GM19043 (cell line): ENCODE measurements at regions not wholly inside any gene's neighbourhood (a gene's known extent, or its start where the extent isn't known, plus 50 kb on each side); places are given as distances from the start of the nearest gene placed in this dataset.
A peak's percentile ranks its signal among the peaks of the same experiment; 100 is the strongest.

Source experiments
- ATAC-seq: cut with Tn5 transposase; IDR thresholded peaks from one replicate; pipeline ENCODE4 v1.9.1; 2021; ENCODE audit warnings: low read depth; ENCODE audit not compliant: unreplicated experiment

DNA sequence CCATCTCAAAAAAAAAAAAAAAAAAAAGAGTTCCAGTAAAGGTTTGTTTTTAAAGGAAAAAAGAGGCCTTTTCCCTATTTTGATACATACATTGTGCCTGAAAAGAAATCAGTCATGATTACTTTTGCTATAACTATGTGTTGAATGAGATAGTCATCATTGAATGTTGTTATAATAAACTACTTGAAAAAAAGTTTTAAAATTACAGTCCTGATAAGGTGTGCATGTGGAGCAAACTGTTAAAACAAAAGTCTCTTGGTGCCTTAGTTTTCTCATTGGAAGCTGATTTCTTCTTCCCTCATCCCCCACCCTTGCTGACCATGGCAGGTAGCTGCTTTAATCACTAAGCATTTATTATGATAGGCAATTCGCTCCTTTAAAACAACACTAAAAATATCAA is 172.3 kb upstream of the TBCA start:
- no peak for ATAC-seq

DNA sequence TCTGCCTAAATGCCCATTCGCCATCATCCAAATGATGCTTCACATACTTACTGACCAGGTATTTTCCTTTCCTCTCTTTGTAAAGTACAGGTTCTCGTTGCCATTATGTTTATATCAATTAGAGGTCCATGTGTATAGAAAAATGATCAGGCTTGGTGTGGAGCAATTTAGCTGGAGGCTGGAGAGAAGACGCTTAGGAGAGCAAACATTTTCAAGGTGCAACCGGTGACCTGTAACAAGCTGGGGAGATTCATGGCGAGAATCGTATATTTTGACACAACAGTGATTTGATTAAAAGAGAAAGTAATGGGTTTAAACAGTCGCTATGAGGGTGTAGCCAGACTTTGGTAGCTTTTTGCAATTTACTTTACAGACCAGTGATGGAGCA is 170.9 kb upstream of the TBCA start:
- ATAC-seq, result no peak

DNA sequence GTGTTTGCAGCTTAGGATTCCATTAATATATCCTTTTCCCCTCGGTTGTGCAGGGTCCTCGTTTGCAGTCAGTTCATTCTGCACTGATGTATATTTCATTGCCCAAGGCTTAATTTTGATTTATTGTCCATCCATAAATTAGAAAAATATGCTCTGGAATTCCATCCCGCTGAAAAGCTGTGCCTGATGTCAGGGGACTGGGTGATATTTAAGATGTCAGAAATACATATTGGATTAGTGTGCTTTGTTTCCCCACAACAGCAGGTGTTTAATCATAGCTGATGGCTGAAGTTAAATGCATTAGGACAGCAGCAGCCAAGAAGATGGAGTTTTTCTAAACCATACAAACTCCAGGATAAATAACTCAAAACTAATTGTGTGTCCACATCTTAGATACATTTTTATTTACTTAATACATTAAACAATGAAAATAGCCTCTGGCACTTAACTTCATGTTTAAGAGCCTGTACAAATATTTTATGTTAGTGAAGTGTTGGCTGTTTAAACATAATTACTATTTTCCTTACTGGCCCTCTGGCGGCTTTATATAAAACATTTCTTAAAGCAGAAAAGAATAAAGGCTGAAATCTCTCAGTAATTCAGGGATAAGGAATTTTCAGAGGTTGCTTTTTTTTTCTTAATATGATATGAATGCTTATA is 170.4 kb upstream of the TBCA start:
- no peak for ATAC-seq

DNA sequence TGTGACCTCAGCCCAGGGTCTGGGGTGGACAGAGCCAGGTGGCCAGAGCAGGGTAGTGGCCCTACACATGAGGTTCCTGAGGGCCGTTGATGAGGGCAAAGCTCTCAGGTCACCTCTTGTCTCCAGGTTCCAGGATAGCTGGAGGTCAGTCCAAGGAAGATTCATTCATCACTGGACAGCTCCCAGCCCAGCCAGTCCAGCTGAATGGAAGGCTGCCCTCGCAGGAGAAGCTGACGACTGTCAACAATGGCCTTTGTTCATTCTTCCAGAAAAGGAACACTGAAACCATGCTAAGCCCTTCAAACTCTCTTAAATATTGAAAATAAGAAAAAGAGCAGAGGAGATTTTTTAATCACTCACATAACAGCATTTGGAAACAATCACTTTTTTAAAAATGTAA is 169.7 kb upstream of the TBCA start:
- ATAC-seq, result no peak

DNA sequence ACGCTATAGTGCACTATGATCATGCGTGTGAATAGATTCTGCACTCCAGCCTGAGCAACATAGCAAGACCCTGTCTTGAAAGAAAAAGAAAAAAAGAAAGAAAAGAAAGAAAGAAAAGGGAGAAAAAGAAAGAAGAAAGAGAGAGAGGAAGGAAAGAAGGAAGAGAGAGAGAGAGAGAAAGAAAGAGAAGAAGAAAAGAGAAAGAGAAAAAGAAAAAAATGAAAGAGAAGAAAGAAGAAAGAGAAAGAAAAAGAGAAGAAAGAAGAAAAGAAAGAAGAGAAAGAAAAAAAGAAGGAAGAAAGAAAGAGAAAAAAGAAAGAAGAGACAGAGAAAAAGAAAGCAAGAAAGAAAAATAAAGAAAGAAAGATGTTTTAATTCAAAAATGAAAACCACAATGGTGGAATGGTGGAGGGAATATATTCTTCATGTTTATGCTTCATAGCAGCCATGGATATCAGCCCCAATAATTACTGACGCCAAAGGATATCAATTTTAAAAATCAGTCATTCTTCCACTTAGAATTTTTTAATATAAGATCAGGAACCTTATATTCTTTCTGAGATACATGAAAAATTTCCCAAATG is 168.7 kb upstream of the TBCA start:
- no peak for ATAC-seq

DNA sequence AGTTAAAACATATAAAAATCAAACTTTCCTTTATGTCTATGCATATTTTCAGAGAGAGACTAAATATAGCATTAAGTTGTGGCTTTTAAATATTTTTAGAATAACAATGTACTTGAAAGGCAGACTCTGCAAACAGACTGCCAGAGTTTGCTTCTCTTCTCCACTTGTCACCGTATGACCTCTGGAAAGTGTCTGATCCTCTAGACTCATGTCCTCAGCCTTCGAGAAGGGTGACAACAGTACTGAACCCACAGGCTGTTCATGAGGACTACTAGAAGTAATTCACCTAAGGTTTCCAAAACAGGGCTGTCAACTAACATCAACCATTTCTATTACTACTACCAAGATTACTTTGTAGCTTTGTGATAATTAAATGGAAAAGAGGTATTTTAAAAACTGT is 167.7 kb upstream of the TBCA start:
- ATAC-seq, result no peak

DNA sequence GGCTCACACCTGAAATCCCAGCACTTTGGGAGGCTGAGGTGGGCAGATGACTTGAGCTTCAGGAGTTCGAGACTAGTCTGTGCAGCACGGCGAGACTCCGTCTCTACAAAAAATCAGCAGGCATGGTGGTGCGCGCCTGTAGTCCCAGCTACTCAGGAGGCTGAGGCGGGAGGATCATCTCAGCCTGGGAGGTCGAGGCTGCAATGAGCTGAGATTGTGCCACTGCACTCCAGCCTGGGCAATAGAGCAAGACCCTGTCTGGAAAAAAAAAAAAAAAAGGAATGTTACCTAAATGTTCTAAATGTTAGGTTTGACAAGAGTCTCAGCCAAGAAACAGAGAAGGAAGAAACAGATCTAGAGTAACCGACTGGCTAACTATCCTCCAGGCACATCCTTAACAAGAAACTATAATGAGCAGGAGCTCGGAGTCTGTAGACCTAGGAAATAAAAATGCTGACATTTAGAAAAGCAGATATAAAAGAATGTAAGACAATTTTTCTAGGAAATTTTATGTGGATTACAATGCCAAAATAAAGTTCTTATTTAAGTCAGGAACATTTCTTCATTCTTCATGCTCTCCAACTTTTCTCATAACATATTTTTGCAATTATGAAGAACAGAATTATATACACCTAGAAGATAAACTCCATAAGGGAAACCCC is 166.6 kb upstream of the TBCA start:
- no peak for ATAC-seq

DNA sequence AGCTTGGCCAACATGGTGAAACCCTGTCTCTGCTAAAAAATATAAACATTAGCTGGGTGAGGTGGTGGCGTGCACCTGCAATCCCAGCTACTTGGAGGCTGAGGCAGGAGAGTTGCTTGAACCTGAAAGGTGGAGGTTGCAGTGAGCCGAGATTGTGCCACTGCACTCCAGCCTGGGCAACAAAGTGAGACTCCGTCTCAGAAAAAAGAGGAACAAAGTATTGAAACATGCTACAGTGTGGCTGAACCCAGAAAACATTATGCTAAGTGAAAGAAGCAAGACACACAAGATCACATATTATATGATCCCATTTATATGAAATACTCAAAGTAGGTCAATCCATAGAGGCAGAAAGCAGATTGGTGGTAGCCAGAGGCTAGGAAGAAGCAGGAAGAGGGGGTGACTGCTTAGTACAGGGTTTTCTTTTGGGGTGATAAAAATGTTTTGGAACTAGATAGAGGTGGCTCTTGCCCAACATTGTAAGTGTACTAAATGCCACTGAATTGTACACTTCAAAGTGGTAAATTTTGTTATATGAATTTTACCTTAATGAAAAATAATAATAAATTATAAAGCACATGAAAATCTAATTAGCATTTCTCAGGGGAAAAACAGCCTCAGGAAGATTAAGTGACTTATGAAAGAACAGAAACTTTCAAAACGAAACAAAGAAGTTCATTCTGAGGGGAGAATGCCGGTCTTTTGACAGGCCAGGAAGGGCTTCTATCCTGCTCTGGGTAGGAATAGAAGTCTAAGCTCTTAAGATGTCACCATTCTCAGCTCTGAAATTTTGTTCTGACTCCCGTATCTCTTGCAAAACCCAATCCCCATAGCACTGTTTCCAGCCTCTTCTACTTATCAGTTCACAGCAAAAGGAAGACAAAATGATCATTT is 161.1 kb upstream of the TBCA start:
- peak; percentile 86 for ATAC-seq

DNA sequence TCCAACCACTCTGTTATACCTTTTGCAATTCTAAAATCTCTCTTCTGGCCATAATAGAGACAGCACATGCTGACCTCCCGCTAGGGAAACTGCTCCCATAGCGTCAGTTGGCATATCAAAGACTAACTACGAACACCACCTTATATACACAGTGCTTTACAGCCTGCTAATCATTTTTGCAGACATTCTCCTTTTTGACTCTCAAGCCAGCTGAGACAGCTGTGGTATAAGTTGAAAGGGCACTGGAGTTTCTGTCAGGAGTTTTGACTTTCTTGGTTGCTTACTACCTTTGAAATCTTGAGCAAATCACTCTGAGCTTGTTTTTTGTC is 160.2 kb upstream of the TBCA start:
- no peak for ATAC-seq

DNA sequence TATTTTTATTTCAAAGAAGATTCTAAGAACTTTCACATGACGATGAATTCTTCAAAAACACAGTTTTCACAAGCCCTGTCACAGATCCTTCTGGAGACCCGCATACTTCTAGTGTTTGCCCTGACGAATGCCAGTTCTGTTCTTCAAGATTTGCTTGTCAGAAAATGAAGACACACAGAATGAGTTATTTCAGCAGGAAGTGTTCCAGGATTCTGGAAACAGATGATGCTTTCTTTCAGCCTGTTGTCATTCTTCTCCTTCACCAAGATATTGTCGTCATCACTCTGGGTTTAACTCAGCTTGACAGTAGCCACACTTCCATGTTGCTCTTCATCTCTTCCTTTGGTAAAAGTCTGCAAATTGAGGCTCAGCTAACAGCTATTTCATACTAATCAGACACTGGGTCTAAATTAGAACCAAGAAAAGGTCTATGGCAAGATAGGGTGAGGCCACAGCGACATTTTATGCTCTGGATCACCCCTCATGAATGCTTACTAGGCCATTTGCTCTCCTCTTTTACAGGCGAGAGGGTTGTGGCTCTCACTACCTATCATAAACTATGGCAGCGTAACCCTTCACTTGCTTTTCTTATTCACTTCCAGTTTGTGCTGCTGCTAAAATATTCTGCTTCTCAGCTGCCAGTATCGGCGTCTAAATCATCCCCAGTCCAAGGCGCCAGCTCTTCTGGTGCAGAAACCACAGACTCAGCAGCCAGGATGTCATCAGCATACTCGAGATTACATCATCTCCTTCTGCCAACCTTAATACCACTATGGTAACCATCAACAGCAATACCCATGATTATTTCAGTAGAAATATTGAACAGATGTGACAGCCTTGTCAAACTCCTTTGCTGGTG is 159.6 kb upstream of the TBCA start:
- ATAC-seq, result peak; percentile 35

DNA sequence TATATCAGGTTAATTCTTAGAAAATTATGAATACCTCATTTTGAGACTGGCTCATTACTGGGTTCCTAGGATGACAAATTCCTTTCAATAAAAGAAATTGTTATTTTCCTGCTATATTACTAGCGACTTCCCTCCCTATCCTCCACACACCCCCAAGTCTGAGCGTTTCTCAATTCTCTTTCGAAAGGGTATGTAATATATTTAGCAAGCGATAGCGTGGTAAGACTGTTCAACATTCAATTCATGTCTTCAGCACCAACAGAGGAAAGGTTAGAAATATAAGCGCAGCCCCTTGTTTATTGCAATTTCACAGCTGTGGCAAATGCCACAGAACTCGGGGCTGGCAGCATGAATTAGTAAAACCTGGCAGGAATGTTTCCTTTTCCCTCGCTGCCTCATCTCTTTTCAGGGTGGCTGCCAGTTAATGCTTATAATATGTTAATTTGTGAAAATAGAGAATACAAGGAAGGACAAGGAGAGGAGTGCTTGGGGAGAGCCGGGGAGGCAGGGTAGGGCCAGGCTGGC is 152.7 kb upstream of the TBCA start:
- ATAC-seq, result no peak

DNA sequence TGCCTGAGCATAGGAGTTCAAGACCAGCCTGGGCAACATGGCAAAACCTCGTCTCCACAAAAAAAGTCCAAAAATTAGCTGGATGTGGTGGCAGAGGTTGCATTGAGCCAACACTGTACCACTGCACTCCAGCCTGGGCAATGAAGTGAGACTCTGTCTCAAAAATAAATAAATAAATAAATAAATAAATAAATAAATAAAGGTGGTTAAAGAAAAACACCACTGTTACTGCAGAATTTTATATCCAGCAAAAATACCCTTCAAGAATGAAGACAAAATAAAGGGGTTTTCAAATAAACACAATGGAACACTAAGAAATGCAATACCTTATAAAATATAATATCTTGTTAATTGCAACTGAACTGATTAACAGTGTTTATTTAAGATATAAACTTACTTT is 150.2 kb upstream of the TBCA start:
- ATAC-seq, result no peak

DNA sequence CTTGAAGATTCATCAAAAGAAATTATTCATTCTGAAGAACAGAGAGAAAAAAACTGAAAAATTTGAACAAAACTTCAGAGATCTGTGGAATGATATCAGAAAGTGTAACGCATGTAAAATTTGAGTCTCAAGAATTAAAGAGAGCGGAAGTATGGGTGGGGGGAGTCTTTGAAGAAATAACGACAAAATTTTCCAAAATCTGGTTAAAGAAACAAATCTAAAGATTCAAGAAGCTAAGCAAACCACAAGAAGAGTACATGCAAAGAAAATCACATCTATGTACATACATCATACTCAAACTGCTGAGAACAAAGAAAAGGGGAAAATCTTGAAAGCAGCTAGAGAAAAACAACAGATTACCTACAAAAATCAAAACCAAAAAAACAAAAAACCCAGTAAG is 149.4 kb upstream of the TBCA start:
- ATAC-seq, result no peak

DNA sequence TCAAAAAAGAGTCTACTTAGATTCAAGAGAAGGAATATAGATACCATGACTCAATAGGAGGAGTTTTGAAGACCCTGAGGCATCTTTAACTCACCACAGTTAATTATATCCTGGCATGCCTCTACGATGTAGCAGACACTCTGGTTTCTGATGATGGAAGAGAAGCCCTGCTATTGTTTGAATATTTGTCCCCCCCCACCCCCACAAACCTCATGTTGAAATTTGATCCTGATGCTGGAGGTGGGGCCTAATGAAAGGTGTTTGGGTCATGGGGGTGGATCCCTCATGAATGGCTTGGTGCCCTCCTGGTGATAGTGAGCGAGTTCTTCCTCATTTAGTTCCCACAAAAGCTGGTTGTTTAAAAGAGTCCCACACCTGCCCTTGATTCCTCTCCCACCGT is 147.9 kb upstream of the TBCA start:
- no peak for ATAC-seq

DNA sequence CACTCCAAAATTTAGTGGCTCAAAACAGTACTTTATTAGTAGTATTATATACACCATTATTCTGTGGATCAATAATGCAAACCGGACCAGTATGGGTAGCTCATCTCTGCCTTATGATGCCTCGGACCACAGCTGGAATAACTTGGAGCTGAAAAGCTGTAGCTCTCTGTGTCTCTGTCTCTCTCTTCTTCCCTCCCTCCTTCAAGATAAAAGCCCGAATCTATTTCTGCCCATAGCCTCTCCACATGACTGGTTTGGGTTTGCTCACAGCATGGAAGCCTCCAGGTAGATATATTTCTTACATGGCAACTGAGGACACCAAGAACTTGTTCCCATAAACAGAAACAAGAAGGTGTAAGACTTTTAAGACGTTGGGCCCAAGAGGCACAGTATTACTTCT is 147.5 kb upstream of the TBCA start:
- no peak for ATAC-seq

DNA sequence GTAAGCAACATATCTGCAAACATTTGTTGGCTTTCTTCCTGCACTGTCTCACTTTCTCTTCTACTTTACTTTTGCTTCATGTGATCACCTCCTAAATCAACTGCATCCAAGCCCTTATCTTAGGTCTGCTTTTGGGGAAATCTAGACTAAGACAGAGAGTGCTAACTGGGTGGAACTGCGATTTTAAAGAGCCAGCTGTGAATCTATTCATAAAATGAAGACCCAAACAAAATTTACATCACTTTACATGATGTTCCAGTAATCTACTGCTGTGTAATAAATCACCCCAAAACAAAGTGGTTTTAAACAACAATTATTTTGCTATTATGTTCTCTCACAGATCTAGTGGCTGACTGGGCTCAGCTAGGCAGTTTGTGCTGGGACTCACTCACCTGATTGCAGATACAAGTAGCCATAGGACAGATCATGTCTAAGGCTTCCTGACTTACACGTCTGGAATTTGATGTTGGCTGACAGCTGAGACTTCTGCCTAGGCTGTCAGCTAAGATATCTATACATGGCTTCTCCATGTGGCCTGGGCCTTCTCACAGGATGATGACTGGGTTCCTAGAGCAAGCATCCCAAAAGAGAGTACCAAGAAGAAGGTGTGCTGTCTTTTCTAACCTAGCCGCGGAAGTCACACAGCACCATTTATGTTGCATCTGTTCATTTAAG is 145.1 kb upstream of the TBCA start:
- no peak for ATAC-seq

DNA sequence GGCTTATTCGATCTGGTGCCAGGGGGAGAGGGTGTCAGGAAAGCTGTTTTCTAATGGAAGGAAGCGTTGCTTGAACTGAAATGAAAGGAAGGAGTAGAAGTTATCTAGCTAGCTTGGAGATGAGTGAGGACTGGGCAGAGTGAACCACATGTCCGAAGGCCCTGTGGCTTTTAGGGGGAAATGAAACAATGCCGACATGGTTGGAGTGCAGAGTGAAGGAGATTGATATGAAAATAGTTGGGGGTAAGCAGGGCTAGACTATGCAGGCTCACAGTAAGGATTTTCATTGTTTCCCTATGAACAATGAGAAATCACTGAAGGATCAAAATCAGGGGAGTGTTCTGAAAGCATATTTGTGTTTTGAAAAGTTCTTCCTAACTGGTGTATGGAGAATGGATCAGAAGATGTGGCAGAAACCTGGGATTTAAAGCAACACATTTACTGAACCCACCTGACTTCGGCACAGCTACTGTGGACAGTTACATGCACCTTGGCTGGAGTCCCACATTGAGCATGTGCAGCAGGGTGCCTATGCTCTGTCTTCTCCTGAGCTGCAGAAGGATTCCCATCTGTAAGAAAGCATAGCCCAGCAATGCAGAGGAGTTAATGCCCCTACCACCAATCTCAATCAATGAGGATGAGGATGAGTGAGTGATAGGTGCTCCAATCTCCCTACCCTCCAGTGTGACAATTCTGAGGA is 144.4 kb upstream of the TBCA start:
- no peak for ATAC-seq

DNA sequence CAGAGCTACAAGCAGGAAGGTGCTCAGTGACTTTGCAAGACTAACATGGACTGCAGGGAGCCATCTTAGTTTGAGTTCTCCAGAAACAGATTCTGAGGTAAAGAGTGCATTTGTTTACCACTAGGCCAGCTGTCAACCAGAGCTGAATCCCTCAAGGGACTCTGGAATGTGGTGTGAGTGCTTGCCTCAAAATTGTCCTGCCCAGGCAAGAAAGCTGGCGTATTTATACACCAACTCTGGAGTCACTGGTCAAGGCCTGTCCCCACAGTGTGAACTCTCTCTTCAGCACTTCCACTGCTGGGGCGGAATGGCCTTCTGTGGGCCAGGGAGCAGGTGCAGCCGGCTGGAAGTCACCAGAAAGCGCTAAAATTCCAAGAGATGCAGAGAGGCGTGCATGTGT is 139.2 kb upstream of the TBCA start:
- no peak for ATAC-seq

DNA sequence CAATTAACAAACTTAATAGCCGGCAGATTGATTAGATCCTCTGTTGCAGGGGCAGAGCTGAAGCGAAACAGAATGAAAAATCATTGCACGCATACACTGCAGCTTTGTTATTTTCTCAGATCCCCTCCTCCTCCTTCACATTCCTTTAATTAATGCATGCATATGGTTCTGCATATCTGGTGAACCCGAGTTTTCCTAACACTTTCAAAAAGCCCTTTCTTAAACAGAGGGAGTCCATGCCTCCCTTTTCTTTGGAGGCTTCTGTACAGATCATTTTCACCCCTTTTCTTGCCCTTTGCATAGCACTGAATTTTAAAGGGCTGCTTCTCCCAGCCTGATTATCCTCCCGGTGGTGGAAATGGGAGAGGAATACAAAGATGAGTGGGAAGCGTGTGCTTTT is 136.6 kb upstream of the TBCA start:
- no peak for ATAC-seq
